K562 (cell line): ENCODE measurements at regions not wholly inside any gene's neighbourhood (a gene's known extent, or its start where the extent isn't known, plus 50 kb on each side); places are given as distances from the start of the nearest gene placed in this dataset.

Experiments used
- ATAC-seq: fragments of 200-7000 bp; cut with Tn5 transposase; 3 replicates; pipeline ENCODE4 v1.9.1; 2020; ENCODE audit warnings: moderate library complexity
- BruUV-seq: library from RNA; stranded (reverse); fragments of 400-500 nt; replicated peaks from 2 replicates; lab custom pipeline; 2021; lab: Mats Ljungman, UMichigan
- CTCF ChIA-PET: fragments of 300-600 bp; formaldehyde crosslinking; extraction: SDS; loops from one replicate; lab custom pipeline; 2021; ENCODE audit warnings: low intra/inter-chr PET ratio; lab: Yijun Ruan, JAX
- POLR2A ChIA-PET: fragments of 300-600, 350-650 bp; sonication (Branson Sonifier 250); formaldehyde crosslinking; extraction: SDS; loops from one replicate; lab custom pipeline; 2021; ENCODE audit warnings: antibody characterized with exemption, inconsistent platforms; lab: Yijun Ruan, JAX
- DNase-seq, 4 experiments: peaks; one replicate each; pipeline versions ENCODE4 v3.0.0 to v3.0.0-alpha.2; 2011 to 2018; ENCODE audit warnings: low spot score in 3 of 4, mixed read lengths in 3 of 4; ENCODE audit errors: extremely low read depth in 1 of 4
- FAIRE-seq: peaks from 2 replicates; lab custom pipeline; 2011; peaks lifted over from hg19 to GRCh38; lab: Jason Lieb, UNC
- H2AFZ ChIP-seq: 2 replicates; pipeline ENCODE4 v1.6.0; 2011; ENCODE audit warnings: low read depth, low read length, control low read depth, inconsistent platforms
- H3K27ac ChIP-seq: fragments of 200-600 bp; 3 replicates; pipeline ENCODE4 v1.8.0; 2011; ENCODE audit warnings: low read depth, mild to moderate bottlenecking, control low read depth, inconsistent platforms, low read length, moderate library complexity, mixed read lengths; ENCODE audit errors: extremely low read depth
- H3K27me3 ChIP-seq, 2 experiments: fragments of 300-600 bp in 1 of 2; 2 replicates in 1 of 2; 3 replicates in 1 of 2; pipeline versions ENCODE4 v1.6.0 to v1.8.0; 2011; ENCODE audit warnings: inconsistent platforms in 2 of 2, low read length in 2 of 2, mild to moderate bottlenecking in 1 of 2, mixed read lengths in 1 of 2, moderate library complexity in 1 of 2; ENCODE audit not compliant: control insufficient read depth in 2 of 2, insufficient read depth in 2 of 2
- H3K36me3 ChIP-seq: fragments of 300-600 bp; 3 replicates; pipeline ENCODE4 v1.8.0; 2011; ENCODE audit warnings: mild to moderate bottlenecking, low read length, inconsistent platforms; ENCODE audit not compliant: control insufficient read depth, insufficient read depth
- H3K4me1 ChIP-seq, 2 experiments: fragments of 200-600 bp in 1 of 2; replicated peaks in 1 of 2; 2 replicates in 1 of 2; 3 replicates in 1 of 2; pipeline versions ENCODE4 v1.5.1 to v1.8.0; 2011; ENCODE audit warnings: inconsistent platforms in 2 of 2, low read length in 2 of 2, mild to moderate bottlenecking in 1 of 2, mixed read lengths in 1 of 2, moderate library complexity in 1 of 2; ENCODE audit not compliant: control insufficient read depth in 2 of 2, insufficient read depth in 2 of 2
- H3K4me2 ChIP-seq: 2 replicates; pipeline ENCODE4 v1.6.1; 2011; ENCODE audit warnings: low read length, control low read depth, inconsistent platforms, mixed read lengths; ENCODE audit not compliant: insufficient read depth
- H3K4me3 ChIP-seq: fragments of 200-600 bp; sonication (generic), shearing (Covaris generic); 2 replicates; pipeline ENCODE4 v1.5.1; 2016; ENCODE audit warnings: control low read depth, inconsistent platforms
- H3K79me2 ChIP-seq: fragments of 200-600 bp; 3 replicates; pipeline ENCODE4 v1.8.0; 2011; ENCODE audit warnings: low read length, inconsistent platforms; ENCODE audit not compliant: control insufficient read depth, insufficient read depth
- H3K9ac ChIP-seq, 2 experiments: 2 replicates each; pipeline versions ENCODE4 v1.6.0 to v1.6.1; 2011; ENCODE audit warnings: low read depth in 2 of 2, low read length in 2 of 2, control low read depth in 1 of 2, inconsistent platforms in 1 of 2, mild to moderate bottlenecking in 1 of 2, mixed read lengths in 1 of 2; ENCODE audit not compliant: insufficient read depth in 1 of 2
- H3K9me1 ChIP-seq: one replicate; pipeline ENCODE4 v1.6.0; 2011; ENCODE audit warnings: inconsistent platforms, mild to moderate bottlenecking, low read length, moderate library complexity; ENCODE audit not compliant: control insufficient read depth, insufficient read depth
- H3K9me3 ChIP-seq: replicated peaks from 2 replicates; pipeline ENCODE4 v1.5.1; 2011; ENCODE audit warnings: low read depth, low read length, inconsistent platforms; ENCODE audit not compliant: control insufficient read depth, insufficient read depth
- H4K20me1 ChIP-seq: replicated peaks from 2 replicates; pipeline ENCODE4 v1.6.1; 2011; ENCODE audit warnings: low read length, inconsistent platforms, mixed read lengths; ENCODE audit not compliant: control insufficient read depth, insufficient read depth
- HOMEZ ChIP-seq: fragments of 250-450 bp; sonication (Bioruptor Pico); IDR thresholded peaks from 2 replicates; pipeline ENCODE4 v1.4.0; 2020; ENCODE audit warnings: mild to moderate bottlenecking, moderate library complexity
- IRF1 ChIP-seq: sonication (generic); formaldehyde crosslinking; IDR thresholded peaks from 2 replicates; pipeline ENCODE4 v1.8.0; 2022; ENCODE audit warnings: missing genetic modification reagents, mild to moderate bottlenecking, borderline replicate concordance
- MAFK ChIP-seq: IDR thresholded peaks from 2 replicates; pipeline ENCODE4 v1.6.1; 2011; ENCODE audit warnings: low read length, improper control_type of control experiment
- NELFE ChIP-seq: IDR thresholded peaks from 2 replicates; pipeline ENCODE4 v1.6.1; 2011; ENCODE audit warnings: mild to moderate bottlenecking; ENCODE audit not compliant: insufficient read depth, insufficient read length
- POLR3A ChIP-seq: IDR thresholded peaks from 2 replicates; pipeline ENCODE4 v1.6.1; 2011; ENCODE audit warnings: borderline replicate concordance, mild to moderate bottlenecking, moderate library complexity; ENCODE audit not compliant: insufficient read length, insufficient read depth; ENCODE audit errors: extremely low read depth
- PTTG1 ChIP-seq: fragments of 450-650 bp; IDR thresholded peaks from 2 replicates; pipeline ENCODE4 v1.6.1; 2016; ENCODE audit warnings: low read depth, mild to moderate bottlenecking, missing genetic modification characterization, missing compliant biosample characterization
- TAL1 ChIP-seq: fragments of 450-650 bp; IDR thresholded peaks from 2 replicates; pipeline ENCODE4 v1.6.1; 2016; ENCODE audit warnings: mild to moderate bottlenecking
- ZBED1 ChIP-seq: IDR thresholded peaks from 2 replicates; pipeline ENCODE4 v1.6.1; 2014
- ZFP30 ChIP-seq: fragments of 250-450 bp; sonication (Bioruptor Pico); IDR thresholded peaks from 2 replicates; pipeline ENCODE4 v1.8.0; 2022; ENCODE audit warnings: moderate library complexity, mild to moderate bottlenecking, inconsistent platforms, borderline replicate concordance
- ZNF696 ChIP-seq: fragments of 250-450 bp; sonication (Bioruptor Pico); conservative IDR thresholded peaks from 2 replicates; pipeline ENCODE4 v1.4.0; 2020; ENCODE audit warnings: mild to moderate bottlenecking, moderate library complexity
- WGBS: fragments of 100-300 bp; shearing (Covaris generic); methylation state at CpG from one replicate; pipeline ENCODE4 v1.1.6; 2016; ENCODE audit warnings: low coverage, mixed read lengths; ENCODE audit not compliant: insufficient coverage; ENCODE audit errors: missing lambda C conversion rate; 5-methylcytosine and 5-hydroxymethylcytosine counted together
- in situ Hi-C: fragments of 300-500 bp; cut with MboI; formaldehyde crosslinking; loops from 4 replicates; pipeline ENCODE4 v1.15.0; 2018; ENCODE audit warnings: inconsistent platforms, mixed read lengths
- intact Hi-C: fragments of 100-400 bp; cut with micrococcal nuclease; formaldehyde crosslinking; loops from 2 replicates; pipeline ENCODE4 v1.14.2; 2022

DNA sequence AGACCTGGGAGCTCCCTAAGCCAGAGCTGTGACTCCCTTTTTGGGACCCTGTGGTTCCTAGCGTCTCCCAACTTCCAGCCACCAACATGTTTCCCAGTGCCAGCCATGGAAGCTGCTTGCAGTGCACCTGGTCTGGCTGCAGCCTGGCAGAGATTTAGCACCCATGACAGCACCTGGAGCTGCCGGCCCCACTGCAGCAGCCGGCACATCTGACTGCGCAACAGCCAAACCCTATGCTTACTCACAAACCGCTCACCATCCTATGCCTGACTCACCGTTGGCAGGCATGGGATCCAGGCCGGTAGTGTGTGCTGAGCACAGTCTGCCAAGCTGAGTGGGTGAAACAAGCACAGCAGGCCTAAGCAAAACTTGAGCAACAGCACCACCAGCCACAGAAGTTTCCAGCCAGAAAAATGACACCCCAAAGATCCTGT lies 435.9 kb upstream of the PRMT6 start (continued):
- TF ChIP-seq ZNF696 (CRISPR knock-in tag) (no peak), ZFP30 (CRISPR knock-in tag) (no peak), ZBED1 (no peak)
- TF ChIP-seq, all 486 proteins: peak for 1

DNA sequence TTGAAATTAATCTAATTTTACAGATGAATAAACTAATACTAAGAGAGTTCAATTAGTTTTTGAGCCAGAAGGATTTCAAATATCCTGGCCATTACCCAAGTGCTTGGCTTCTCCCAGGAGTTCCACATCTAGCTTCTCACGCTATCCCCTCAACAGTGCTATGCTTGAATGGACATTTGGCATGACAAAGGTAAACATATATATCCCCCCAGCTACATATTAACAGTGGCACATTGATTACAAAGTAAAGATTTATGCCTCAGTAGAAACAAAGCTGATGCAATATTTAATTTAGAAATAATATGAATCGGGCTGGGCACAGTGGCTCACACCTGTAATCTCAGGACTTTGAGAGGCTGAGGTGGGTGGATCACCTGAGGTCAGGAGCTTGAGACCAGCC lies 434.6 kb upstream of the PRMT6 start:
- H3K4me1 ChIP-seq = no peaks in the 10 kb centered on the region
- no peaks in the 10 kb centered on the region for H3K79me2 ChIP-seq
- no peaks in the 10 kb centered on the region for H4K20me1 ChIP-seq
- TF ChIP-seq IRF1 (CRISPR knock-in tag) (no peak), NELFE (no peak), TAL1 (no peak), PTTG1 (tag) (no peak), MAFK (no peak), POLR3A (no peak), HOMEZ (CRISPR knock-in tag) (no peak)
- no peak overlapping the region for H2AFZ ChIP-seq
- in situ Hi-C loops = no loop called here
- 0% methylated on average over 2 of the region's 2 CpGs for WGBS
- H3K4me2 ChIP-seq = no peak overlapping the region
- H3K27me3 ChIP-seq = no peaks in the 10 kb centered on the region
- no peak overlapping the region for H3K4me3 ChIP-seq
- H3K9ac ChIP-seq = no peak overlapping the region
- no peaks in the 10 kb centered on the region for H3K9me1 ChIP-seq
- no peaks in the 10 kb centered on the region for H3K9me3 ChIP-seq
- FAIRE-seq = no peak
- intact Hi-C loops = no loop called here
- no peak for DNase-seq
- BruUV-seq = no TSS peak
- CTCF ChIA-PET = interaction anchor here (0.6 kb wide), 1 partner anchor 240 kb away, joined by 3 read pairs; no protein-coding TSS in a partner anchor
- POLR2A ChIA-PET = no interaction called here
- no peaks in the 10 kb centered on the region for H3K36me3 ChIP-seq
- ATAC-seq = no peak
- no peak overlapping the region for H3K27ac ChIP-seq
